ENCODE measurements at regions not wholly inside any gene's neighbourhood (a gene's known extent, or its start where the extent isn't known, plus 50 kb on each side); places are given as distances from the start of the nearest gene placed in this dataset.

GRCh38 chr5:154109416-154110106 lies 70.8 kb downstream of the MFAP3 start:
- TF ChIP-seq CTCF (IDR thresholded peaks at IDR 0.05) = no peak
- no peak for TF ChIP-seq POLR2A (IDR thresholded peaks at IDR 0.05)

All from stomach (tissue), 4 donors.